HL-60 (cell line): ENCODE measurements at regions not wholly inside any gene's neighbourhood (a gene's known extent, or its start where the extent isn't known, plus 50 kb on each side); places are given as distances from the start of the nearest gene placed in this dataset.

Experiments used
- DNase-seq, 2 experiments: peaks; one replicate each; pipeline ENCODE4 v3.0.0-alpha.2; 2010 to 2020; ENCODE audit warnings: low read depth in 1 of 2, low spot score in 1 of 2
- H3K27ac ChIP-seq: fragments of 250-450 bp; sonication (Bioruptor Pico); replicated peaks from 2 replicates; pipeline ENCODE4 v1.5.1; 2020; ENCODE audit warnings: mild to moderate bottlenecking, moderate library complexity
- H3K27me3 ChIP-seq: fragments of 250-450 bp; sonication (Bioruptor Pico); 2 replicates; pipeline ENCODE4 v1.5.1; 2021; ENCODE audit warnings: mild to moderate bottlenecking, moderate library complexity; ENCODE audit not compliant: insufficient read depth, poor library complexity, severe bottlenecking
- H3K4me3 ChIP-seq: replicated peaks from 2 replicates; pipeline ENCODE4 v1.5.1; 2011; ENCODE audit warnings: mild to moderate bottlenecking, control low read depth, low read length; ENCODE audit not compliant: insufficient read depth
- CTCF ChIP-seq: IDR thresholded peaks from one replicate; pipeline ENCODE4 v1.5.1; 2011; ENCODE audit warnings: low read length, control low read depth, inconsistent platforms; ENCODE audit not compliant: insufficient read depth
- GABPA ChIP-seq: IDR thresholded peaks from 2 replicates; pipeline ENCODE4 v1.6.1; 2012; ENCODE audit warnings: low read depth
- POLR2AphosphoS5 ChIP-seq: IDR thresholded peaks from 2 replicates; pipeline ENCODE4 v1.6.1; 2012; ENCODE audit warnings: low read depth
- REST ChIP-seq: IDR thresholded peaks from 2 replicates; pipeline ENCODE4 v1.6.1; 2012; ENCODE audit warnings: low read depth; ENCODE audit not compliant: insufficient replicate concordance
- SPI1 ChIP-seq: IDR thresholded peaks from 2 replicates; pipeline ENCODE4 v1.6.1; 2012; ENCODE audit warnings: low read depth, mild to moderate bottlenecking, borderline replicate concordance

GRCh38 chr1:208885650-208886049 is 641.5 kb upstream of the PLXNA2 start:
- Histone ChIP-seq H3K4me3 (no peak overlapping the region), H3K27ac (no peak overlapping the region), H3K27me3 (no peaks in the 10 kb centered on the region)
- TF ChIP-seq REST (no peak), CTCF (no peak)
- no peak for DNase-seq

GRCh38 chr1:208888376-208888775 is 644.2 kb upstream of the PLXNA2 start:
- Histone ChIP-seq H3K27me3 (no peaks in the 10 kb centered on the region), H3K27ac (no peak overlapping the region), H3K4me3 (no peak overlapping the region)
- no peak for DNase-seq
- no peak for TF ChIP-seq POLR2AphosphoS5

GRCh38 chr1:208892147-208892546 is 648.0 kb upstream of the PLXNA2 start:
- Histone ChIP-seq H3K27ac (no peak overlapping the region), H3K27me3 (no peaks in the 10 kb centered on the region), H3K4me3 (no peak overlapping the region)
- TF ChIP-seq POLR2AphosphoS5: no peak
- TF ChIP-seq GABPA: no peak
- no peak for TF ChIP-seq REST
- TF ChIP-seq CTCF: no peak
- no peak for TF ChIP-seq SPI1
- DNase-seq: no peak

- H3K27ac ChIP-seq: no peak overlapping the region
- no peak overlapping the region for H3K4me3 ChIP-seq
- no peak for TF ChIP-seq SPI1
- no peak for TF ChIP-seq REST
- TF ChIP-seq GABPA: no peak
- no peak for TF ChIP-seq POLR2AphosphoS5
- no peak for TF ChIP-seq CTCF
- no peak for DNase-seq
- no peaks in the 10 kb centered on the region for H3K27me3 ChIP-seq
Observed at GRCh38 chr1:208893251-208893650, 649.1 kb upstream of the PLXNA2 start.
